Neuronal stem cell (in vitro differentiated cells): ENCODE measurements at regions not wholly inside any gene's neighbourhood (a gene's known extent, or its start where the extent isn't known, plus 50 kb on each side); places are given as distances from the start of the nearest gene placed in this dataset.

Experiments used
- DNase-seq: peaks from one replicate; pipeline ENCODE4 v3.0.0-alpha.2; 2013; ENCODE audit warnings: low spot score
- H2AFZ ChIP-seq: one replicate; pipeline ENCODE4 v1.6.1; 2013; ENCODE audit warnings: mild to moderate bottlenecking, low read length, inconsistent platforms
- H2AK5ac ChIP-seq: 2 replicates; pipeline ENCODE4 v1.6.1; 2013; ENCODE audit warnings: low read depth, mild to moderate bottlenecking, inconsistent platforms, low read length, moderate library complexity, mixed read lengths
- H2BK120ac ChIP-seq: 2 replicates; pipeline ENCODE4 v1.6.1; 2013; ENCODE audit warnings: low read depth, mild to moderate bottlenecking, inconsistent platforms, low read length, moderate library complexity, mixed read lengths
- H2BK12ac ChIP-seq: one replicate; pipeline ENCODE4 v1.6.1; 2013; ENCODE audit warnings: low read length, inconsistent platforms
- H2BK15ac ChIP-seq: 2 replicates; pipeline ENCODE4 v1.6.1; 2013; ENCODE audit warnings: mild to moderate bottlenecking, low read length, inconsistent platforms, mixed read lengths
- H2BK5ac ChIP-seq: one replicate; pipeline ENCODE4 v1.6.1; 2013; ENCODE audit warnings: inconsistent platforms, mild to moderate bottlenecking, low read length, moderate library complexity
- H3K14ac ChIP-seq: one replicate; pipeline ENCODE4 v1.6.1; 2013; ENCODE audit warnings: low read length, inconsistent platforms
- H3K18ac ChIP-seq: 2 replicates; pipeline ENCODE4 v1.6.1; 2013; ENCODE audit warnings: low read length, inconsistent platforms
- H3K23ac ChIP-seq: 2 replicates; pipeline ENCODE4 v1.6.1; 2013; ENCODE audit warnings: low read depth, mild to moderate bottlenecking, mixed read lengths, low read length, inconsistent platforms; ENCODE audit not compliant: poor library complexity
- H3K27ac ChIP-seq: replicated peaks from 3 replicates; pipeline ENCODE4 v1.5.1; 2013; ENCODE audit warnings: low read length, inconsistent platforms
- H3K27me3 ChIP-seq, 3 experiments: 2 replicates each; pipeline ENCODE4 v1.6.1; 2013; ENCODE audit warnings: low read length in 3 of 3, mild to moderate bottlenecking in 2 of 3, inconsistent platforms in 1 of 3, low read depth in 1 of 3, mixed read lengths in 1 of 3, moderate library complexity in 1 of 3; ENCODE audit not compliant: control insufficient read depth in 3 of 3, insufficient read depth in 3 of 3
- H3K36me3 ChIP-seq, 2 donors: replicated peaks in 1 of 2; 2 replicates each; pipeline ENCODE4 v1.6.1; 2013; ENCODE audit warnings: low read length in 2 of 2; ENCODE audit not compliant: control insufficient read depth in 2 of 2, insufficient read depth in 2 of 2
- H3K4ac ChIP-seq: 2 replicates; pipeline ENCODE4 v1.6.1; 2013; ENCODE audit warnings: inconsistent platforms, mild to moderate bottlenecking, low read length, moderate library complexity
- H3K4me1 ChIP-seq, 2 donors: 1 replicate in 1 of 2; 2 replicates in 1 of 2; pipeline ENCODE4 v1.6.1; 2013; ENCODE audit warnings: low read length in 2 of 2, low read depth in 1 of 2; ENCODE audit not compliant: control insufficient read depth in 2 of 2, insufficient read depth in 1 of 2
- H3K4me2 ChIP-seq: one replicate; pipeline ENCODE4 v1.6.1; 2013; ENCODE audit warnings: mild to moderate bottlenecking, low read length, inconsistent platforms; ENCODE audit not compliant: insufficient read depth, poor library complexity, severe bottlenecking
- H3K4me3 ChIP-seq, 2 donors: 2 replicates each; pipeline ENCODE4 v1.5.1; 2013; ENCODE audit warnings: low read length in 2 of 2, mild to moderate bottlenecking in 2 of 2, inconsistent platforms in 1 of 2, moderate library complexity in 1 of 2
- H3K79me1 ChIP-seq: one replicate; pipeline ENCODE4 v1.6.1; 2013; ENCODE audit warnings: low read depth, mild to moderate bottlenecking, inconsistent platforms, low read length, moderate library complexity
- H3K9ac ChIP-seq: one replicate; pipeline ENCODE4 v1.6.1; 2013; ENCODE audit warnings: mild to moderate bottlenecking, low read depth, low read length, inconsistent platforms; ENCODE audit not compliant: poor library complexity
- H3K9me3 ChIP-seq, 2 donors: replicated peaks in 1 of 2; 2 replicates each; pipeline versions ENCODE3 to v1.6.1; 2013; ENCODE audit warnings: low read length in 2 of 2, mild to moderate bottlenecking in 2 of 2, inconsistent platforms in 1 of 2, low read depth in 1 of 2, mixed read lengths in 1 of 2, moderate library complexity in 1 of 2; ENCODE audit not compliant: control insufficient read depth in 2 of 2, insufficient read depth in 1 of 2
- H4K8ac ChIP-seq: one replicate; pipeline ENCODE4 v1.6.1; 2013; ENCODE audit warnings: low read depth, mild to moderate bottlenecking, inconsistent platforms, low read length, moderate library complexity
- H4K91ac ChIP-seq: one replicate; pipeline ENCODE4 v1.6.1; 2013; ENCODE audit warnings: low read length, low read depth, mild to moderate bottlenecking, inconsistent platforms; ENCODE audit not compliant: poor library complexity
- whole genome bisulfite sequencing, 2 donors: extraction: QIAGEN DNeasy Blood & Tissue Kit; methylation state at CpG; one replicate each; pipeline ENCODE4 v1.1.7; 2013; ENCODE audit warnings: missing lambda C conversion rate in 2 of 2, mixed read lengths in 1 of 2; ENCODE audit not compliant: insufficient read length in 2 of 2, insufficient replicate concordance in 1 of 2; ENCODE audit errors: extremely low coverage in 2 of 2; 5-methylcytosine and 5-hydroxymethylcytosine counted together

GRCh38 chr1:79556189-79556588, 549.7 kb upstream of the ADGRL4 start:
- Histone ChIP-seq H3K9ac (no peak overlapping the region), H2BK120ac (no peak overlapping the region), H2BK12ac (no peak overlapping the region), H3K4me1 (no peaks in the 10 kb centered on the region), H2AK5ac (no peak overlapping the region), H3K79me1 (no peaks in the 10 kb centered on the region), H2AFZ (no peak overlapping the region), H3K27ac (no peak overlapping the region), H3K4me2 (no peak overlapping the region), H3K14ac (no peak overlapping the region), H3K4ac (no peak overlapping the region), H3K9me3 (no peaks in the 10 kb centered on the region), H4K8ac (no peak overlapping the region), H2BK15ac (no peak overlapping the region), H3K18ac (no peak overlapping the region), H3K36me3 (no peaks in the 10 kb centered on the region), H3K23ac (no peak overlapping the region), H2BK5ac (no peak overlapping the region), H3K4me3 (no peak overlapping the region), H3K27me3 (no peaks in the 10 kb centered on the region), H4K91ac (no peak overlapping the region)
- DNase-seq: no peak

DNA sequence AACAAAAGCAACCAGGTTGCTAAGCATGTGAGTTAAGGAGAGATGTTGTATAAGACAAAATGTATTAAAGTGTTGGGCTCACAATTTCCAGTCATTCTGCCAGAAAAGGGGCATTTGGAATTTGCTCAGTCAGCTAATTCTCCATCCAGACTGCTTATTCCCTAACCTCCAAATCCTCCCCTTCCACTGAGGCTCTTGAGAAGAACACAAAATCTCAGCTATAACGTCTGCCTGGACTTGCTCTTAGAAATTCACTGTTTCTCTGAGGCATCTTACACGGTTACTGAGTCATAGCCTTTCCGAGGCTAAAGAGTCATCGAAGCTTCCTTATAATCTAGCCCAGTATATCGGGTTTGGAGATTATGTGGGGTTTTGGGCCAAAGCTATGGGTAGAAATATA, 548.2 kb upstream of the ADGRL4 start:
- WGBS, 2 donors: no CpG with 5 or more reads among the region's 5 CpGs
- Histone ChIP-seq H3K79me1 (no peaks in the 10 kb centered on the region), H3K4me1 (no peaks in the 10 kb centered on the region), H3K9ac (no peak overlapping the region), H3K18ac (no peak overlapping the region), H4K8ac (no peak overlapping the region), H3K23ac (no peak overlapping the region), H3K14ac (no peak overlapping the region), H2BK120ac (no peak overlapping the region), H3K27ac (no peak overlapping the region), H3K36me3 (no peaks in the 10 kb centered on the region), H3K27me3 (no peaks in the 10 kb centered on the region), H2BK15ac (no peak overlapping the region), H4K91ac (no peak overlapping the region), H3K4ac (no peak overlapping the region), H3K4me2 (no peak overlapping the region), H2AK5ac (no peak overlapping the region), H3K4me3 (no peak overlapping the region), H2BK5ac (no peak overlapping the region), H3K9me3 (no peaks in the 10 kb centered on the region), H2AFZ (no peak overlapping the region), H2BK12ac (no peak overlapping the region)
- no peak for DNase-seq

DNA sequence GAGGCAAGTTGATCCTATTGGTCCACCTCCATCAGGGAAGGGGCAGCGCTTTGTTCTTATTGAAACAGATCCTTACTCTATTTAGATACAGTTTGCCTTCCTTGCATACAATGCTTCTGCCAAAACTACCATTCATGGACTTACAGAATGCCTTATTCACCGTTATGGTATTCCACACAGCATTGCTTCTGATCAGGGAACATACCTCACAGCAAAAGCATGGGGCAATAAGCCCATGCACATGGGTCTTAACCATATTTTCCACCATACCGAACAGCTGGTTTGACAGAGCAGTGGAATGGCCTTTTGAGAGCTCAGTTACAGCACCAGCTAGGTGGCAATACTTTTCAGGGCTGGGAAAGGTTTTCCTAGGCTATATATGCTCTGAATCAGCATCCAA, 544.8 kb upstream of the ADGRL4 start:
- no CpG with 5 or more reads among the region's 3 CpGs for WGBS, 2 donors
- Histone ChIP-seq H3K4me3 (no peak overlapping the region), H4K8ac (no peak overlapping the region), H3K27ac (no peak overlapping the region), H2AFZ (no peak overlapping the region), H2BK5ac (no peak overlapping the region), H2AK5ac (no peak overlapping the region), H3K18ac (no peak overlapping the region), H4K91ac (no peak overlapping the region), H3K14ac (no peak overlapping the region), H2BK120ac (no peak overlapping the region), H3K27me3 (no peaks in the 10 kb centered on the region), H3K9me3 (no peaks in the 10 kb centered on the region), H3K4ac (no peak overlapping the region), H3K9ac (no peak overlapping the region), H2BK15ac (no peak overlapping the region), H3K36me3 (no peaks in the 10 kb centered on the region), H2BK12ac (no peak overlapping the region), H3K4me1 (no peaks in the 10 kb centered on the region), H3K23ac (no peak overlapping the region), H3K4me2 (no peak overlapping the region), H3K79me1 (no peaks in the 10 kb centered on the region)
- no peak for DNase-seq

DNA sequence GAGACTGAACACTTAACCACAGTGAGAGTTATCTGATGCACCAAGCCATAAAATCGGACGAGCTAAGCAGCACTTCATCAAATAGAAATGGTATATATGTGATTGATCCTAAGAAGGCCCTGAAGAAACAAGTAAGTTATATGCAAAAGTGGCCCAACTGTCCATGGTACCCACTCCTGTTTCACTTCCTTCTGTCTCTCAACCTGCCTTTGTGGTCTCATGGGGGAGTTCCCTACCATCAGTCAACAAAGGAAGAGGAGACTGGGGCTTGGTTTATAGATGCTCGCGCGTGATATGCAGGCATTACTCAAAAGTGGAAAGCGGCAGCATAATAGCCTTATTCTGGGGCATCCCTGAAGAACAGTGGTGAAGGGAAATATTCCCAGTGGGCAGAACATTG, 543.9 kb upstream of the ADGRL4 start:
- Histone ChIP-seq H2AK5ac (no peak overlapping the region), H2BK5ac (no peak overlapping the region), H3K36me3 (no peaks in the 10 kb centered on the region), H3K23ac (no peak overlapping the region), H2AFZ (no peak overlapping the region), H3K4me3 (no peak overlapping the region), H4K8ac (no peak overlapping the region), H3K14ac (no peak overlapping the region), H3K9me3 (no peaks in the 10 kb centered on the region), H3K27ac (no peak overlapping the region), H3K18ac (no peak overlapping the region), H3K4me1 (no peaks in the 10 kb centered on the region), H2BK120ac (no peak overlapping the region), H3K9ac (no peak overlapping the region), H4K91ac (no peak overlapping the region), H2BK12ac (no peak overlapping the region), H3K4me2 (no peak overlapping the region), H2BK15ac (no peak overlapping the region), H3K79me1 (no peaks in the 10 kb centered on the region), H3K27me3 (no peaks in the 10 kb centered on the region), H3K4ac (no peak overlapping the region)
- no peak for DNase-seq
- no CpG with 5 or more reads among the region's 6 CpGs for WGBS, 2 donors
